GM18508 (cell line): ENCODE measurements at regions not wholly inside any gene's neighbourhood (a gene's known extent, or its start where the extent isn't known, plus 50 kb on each side); places are given as distances from the start of the nearest gene placed in this dataset.
"Not testable (repeated sequence)": the region's sequence is repeated elsewhere in the genome, so short reads cannot be mapped to it uniquely, and the experiment has no call there.

Experiments
- ATAC-seq: cut with Tn5 transposase; IDR thresholded peaks from one replicate; pipeline ENCODE4 v1.9.1; 2021; ENCODE audit warnings: moderate number of reproducible peaks; ENCODE audit not compliant: insufficient read depth, unreplicated experiment

- ATAC-seq, result not testable (repeated sequence)
Observed at GRCh38 chr6:4659719-4660118, 116.5 kb upstream of the CDYL start.

- ATAC-seq, result no peak
Observed at GRCh38 chr6:4658486-4658885, 117.7 kb upstream of the CDYL start.

- ATAC-seq, result no peak
Observed at GRCh38 chr6:4656106-4656505, 120.1 kb upstream of the CDYL start.

GRCh38 chr6:4655196-4656025, 120.8 kb upstream of the CDYL start:
- ATAC-seq, result no peak

GRCh38 chr6:4653141-4653540, 123.1 kb upstream of the CDYL start:
- ATAC-seq, result no peak

GRCh38 chr6:4651831-4652467, 124.3 kb upstream of the CDYL start:
- no peak for ATAC-seq

- no peak for ATAC-seq
Observed at GRCh38 chr6:4649728-4650127, 126.5 kb upstream of the CDYL start.

GRCh38 chr6:4647414-4648365, 128.5 kb upstream of the CDYL start:
- no peak for ATAC-seq

GRCh38 chr6:4645713-4646360, 130.4 kb upstream of the CDYL start:
- no peak for ATAC-seq

- no peak for ATAC-seq
Observed at GRCh38 chr6:4644996-4645395, 131.2 kb upstream of the CDYL start.

GRCh38 chr6:4641461-4641860, 134.7 kb upstream of the CDYL start:
- no peak for ATAC-seq

- no peak for ATAC-seq
Observed at GRCh38 chr6:4640139-4640538, 136.1 kb upstream of the CDYL start.

GRCh38 chr6:4638641-4639040, 137.6 kb upstream of the CDYL start:
- no peak for ATAC-seq

- no peak for ATAC-seq
Observed at GRCh38 chr6:4637691-4638433, 138.3 kb upstream of the CDYL start.

GRCh38 chr6:4636881-4637224, 139.4 kb upstream of the CDYL start:
- no peak for ATAC-seq

GRCh38 chr6:4636191-4636880, 139.9 kb upstream of the CDYL start:
- ATAC-seq, result no peak

GRCh38 chr6:4635666-4636065, 140.5 kb upstream of the CDYL start:
- ATAC-seq, result no peak

GRCh38 chr6:4632421-4632820, 143.8 kb upstream of the CDYL start:
- ATAC-seq, result no peak

GRCh38 chr6:4629789-4630188, 146.4 kb upstream of the CDYL start:
- not testable (repeated sequence) for ATAC-seq
